Activated naive CD8-positive, alpha-beta T cell treated with anti-CD3 and anti-CD28 coated beads, Interleukin-2, amount 10 ng/mL, durations not matched to agents 7 days and 5 days (primary cell): ENCODE measurements at regions not wholly inside any gene's neighbourhood (a gene's known extent, or its start where the extent isn't known, plus 50 kb on each side); places are given as distances from the start of the nearest gene placed in this dataset.
"Not testable (repeated sequence)": the region's sequence is repeated elsewhere in the genome, so short reads cannot be mapped to it uniquely, and the experiment has no call there.

Experiments
- ATAC-seq: fragments of 150-1000 bp; cut with Tn5 transposase; one replicate; pipeline ENCODE4 v1.10.0; 2021; ENCODE audit warnings: low read depth, moderate library complexity
- POLR2A ChIA-PET: fragments of 350-600 bp; sonication (Branson Sonifier 250); formaldehyde crosslinking; loops from one replicate; lab custom pipeline; 2021; ENCODE audit warnings: antibody characterized with exemption; lab: Charles Lee
- DNase-seq: peaks from one replicate; pipeline ENCODE4 v3.0.0; 2021
- H3K27ac Mint-ChIP-seq: one replicate; pipeline ENCODE4 v1.8.0; 2022; ENCODE audit warnings: mild to moderate bottlenecking, mixed read lengths
- H3K27me3 Mint-ChIP-seq: one replicate; pipeline ENCODE4 v1.8.0; 2022; ENCODE audit warnings: mild to moderate bottlenecking, moderate library complexity, mixed read lengths
- H3K36me3 Mint-ChIP-seq: one replicate; pipeline ENCODE4 v1.8.0; 2021; ENCODE audit warnings: mild to moderate bottlenecking, mixed read lengths
- H3K4me1 Mint-ChIP-seq: one replicate; pipeline ENCODE4 v1.8.0; 2021; ENCODE audit warnings: mixed read lengths
- H3K4me3 Mint-ChIP-seq: one replicate; pipeline ENCODE4 v1.8.0; 2022; ENCODE audit warnings: mild to moderate bottlenecking, moderate library complexity, mixed read lengths
- H3K9me3 Mint-ChIP-seq: one replicate; pipeline ENCODE4 v1.8.0; 2021; ENCODE audit warnings: mixed read lengths

DNA sequence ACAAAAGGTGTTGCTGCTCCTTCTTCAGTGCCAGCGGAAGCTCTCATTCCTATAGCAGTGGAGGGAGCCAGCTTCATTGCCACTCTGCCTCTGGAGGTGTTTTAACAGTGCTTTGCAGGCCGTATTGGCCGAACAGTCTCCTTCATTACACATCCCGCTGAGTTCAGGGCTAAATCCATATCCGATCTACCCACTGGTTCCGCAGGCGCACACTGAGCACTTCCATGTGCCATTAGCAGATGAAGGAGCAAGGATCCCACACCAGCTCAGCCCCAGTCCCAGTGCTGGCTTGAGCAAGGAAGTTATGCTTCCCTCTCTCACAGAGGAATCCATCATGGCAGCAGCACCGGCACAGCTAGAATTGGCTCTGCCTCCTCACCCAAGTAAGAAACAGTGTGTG is 121.2 kb upstream of the IRX2 start:
- Mint-ChIP-seq H3K27ac (no peak overlapping the region), H3K36me3 (no peaks in the 10 kb centered on the region), H3K9me3 (peaks cover 1% of the 10 kb centered on the region), H3K27me3 (no peaks in the 10 kb centered on the region), H3K4me3 (no peak overlapping the region), H3K4me1 (no peaks in the 10 kb centered on the region)
- DNase-seq (no peak), ATAC-seq (no peak)
- POLR2A ChIA-PET = no interaction called here

DNA sequence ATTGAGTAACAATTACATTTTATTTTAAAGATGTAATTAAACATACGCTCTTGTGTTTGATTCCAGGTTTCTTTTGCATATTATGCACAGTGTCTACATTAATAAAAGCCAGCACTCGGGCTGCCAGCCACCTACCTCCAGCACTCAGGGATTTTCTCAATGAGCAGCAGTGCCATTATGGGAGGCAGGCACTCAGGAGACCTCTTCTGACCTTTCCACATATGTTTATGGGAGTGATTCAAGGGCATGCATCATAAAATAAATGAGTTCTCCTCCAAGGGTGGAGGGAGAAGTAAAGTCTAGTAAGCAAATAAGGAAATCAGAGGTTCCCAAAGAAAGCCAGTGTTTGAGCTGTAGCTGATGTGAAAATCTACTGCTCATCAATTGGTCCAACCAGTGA is 119.8 kb upstream of the IRX2 start:
- Mint-ChIP-seq H3K27me3 (no peaks in the 10 kb centered on the region), H3K4me3 (no peak overlapping the region), H3K9me3 (no peaks in the 10 kb centered on the region), H3K4me1 (no peaks in the 10 kb centered on the region), H3K36me3 (no peaks in the 10 kb centered on the region), H3K27ac (no peak overlapping the region)
- DNase-seq = no peak
- POLR2A ChIA-PET = no interaction called here
- no peak for ATAC-seq

DNA sequence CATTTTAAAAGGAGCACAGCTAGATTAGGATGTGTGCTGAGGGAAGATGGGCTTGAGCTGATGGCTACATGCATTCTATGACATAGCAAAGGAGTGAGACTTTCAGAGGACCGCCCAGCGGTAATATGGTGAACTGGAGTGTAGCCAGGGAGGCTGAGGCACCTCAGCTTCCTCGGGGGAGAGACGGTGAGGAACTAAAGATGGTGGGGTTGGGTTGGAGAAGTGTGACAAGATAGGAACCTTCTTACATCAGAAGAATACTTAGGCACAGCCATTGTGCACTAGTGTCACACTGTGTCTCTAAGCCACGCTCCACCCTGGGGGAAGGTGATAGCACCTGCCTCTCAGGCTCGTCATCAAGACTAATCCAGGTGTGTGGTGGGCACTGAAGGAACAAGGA is 118.0 kb upstream of the IRX2 start:
- Mint-ChIP-seq H3K27ac (no peak overlapping the region), H3K4me3 (no peak overlapping the region), H3K4me1 (no peaks in the 10 kb centered on the region), H3K9me3 (no peaks in the 10 kb centered on the region), H3K36me3 (no peaks in the 10 kb centered on the region), H3K27me3 (no peaks in the 10 kb centered on the region)
- DNase-seq (no peak), ATAC-seq (no peak)
- POLR2A ChIA-PET = no interaction called here

DNA sequence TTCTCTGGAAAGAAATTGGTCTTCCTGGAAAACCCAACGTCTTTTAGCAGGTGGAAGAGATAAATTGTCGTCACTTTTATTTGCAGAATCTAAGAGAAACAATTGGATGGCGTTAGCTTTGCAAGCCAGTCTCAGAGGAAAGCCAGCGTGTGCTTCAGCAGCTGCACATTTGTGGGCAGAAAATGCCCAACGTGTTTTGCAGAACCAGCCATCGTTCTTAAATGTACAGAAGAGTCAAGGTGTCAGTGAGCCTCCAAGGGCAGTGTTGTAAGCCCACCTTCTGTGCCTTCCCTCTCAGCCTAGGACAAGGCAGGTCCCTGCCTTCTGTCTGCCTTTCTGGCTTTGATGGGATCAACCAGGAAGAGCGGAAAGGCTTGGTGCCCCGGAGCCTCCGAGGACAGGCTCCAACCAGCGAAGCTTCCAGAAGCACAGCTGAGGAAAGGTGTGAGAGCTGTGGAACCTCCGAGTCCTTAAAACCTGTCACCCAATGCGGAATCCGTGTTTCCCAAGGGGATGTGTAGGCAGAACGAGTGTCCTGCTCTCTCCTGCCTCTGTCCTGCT is 116.0 kb upstream of the IRX2 start:
- Mint-ChIP-seq H3K36me3 (no peaks in the 10 kb centered on the region), H3K4me3 (no peak overlapping the region), H3K4me1 (no peaks in the 10 kb centered on the region), H3K27me3 (no peaks in the 10 kb centered on the region), H3K27ac (no peak overlapping the region), H3K9me3 (peaks cover 2% of the 10 kb centered on the region)
- no peak for ATAC-seq
- POLR2A ChIA-PET = no interaction called here
- DNase-seq = no peak

DNA sequence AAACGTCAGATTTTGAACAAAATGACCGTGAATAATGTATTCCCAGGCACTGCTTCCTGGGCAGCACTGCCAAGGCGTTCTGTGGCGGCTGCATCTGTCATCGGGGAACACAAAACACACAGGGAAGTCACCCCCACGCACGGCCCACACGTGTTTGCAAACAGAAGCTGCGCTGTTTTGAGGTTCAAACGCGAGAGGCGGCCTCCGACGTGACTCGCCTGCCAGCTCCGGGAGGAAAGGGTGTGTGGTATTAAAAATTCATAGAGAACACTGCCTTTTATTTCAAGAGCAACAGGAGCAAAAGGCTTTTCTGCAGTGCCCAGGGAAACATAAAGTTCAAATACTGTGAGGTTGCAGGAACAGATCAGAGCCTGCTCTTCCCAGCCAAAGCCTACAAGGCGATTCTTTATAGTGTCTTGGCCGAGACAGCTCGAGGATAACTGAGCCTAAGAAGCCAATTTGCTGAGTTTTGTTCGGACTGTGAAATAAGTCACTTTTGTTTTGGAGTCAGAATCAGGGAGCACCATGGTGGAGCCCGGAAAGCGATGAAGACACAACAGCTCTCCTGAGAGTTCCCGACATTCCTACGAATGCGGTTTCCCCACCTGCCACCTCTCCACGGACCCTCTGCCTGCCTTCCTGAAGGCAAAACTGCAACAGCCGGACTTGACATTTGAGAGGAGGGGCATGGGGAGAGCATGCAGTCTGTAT is 115.3 kb upstream of the IRX2 start:
- Mint-ChIP-seq H3K27ac (no peak overlapping the region), H3K4me1 (no peaks in the 10 kb centered on the region), H3K4me3 (no peak overlapping the region), H3K27me3 (no peaks in the 10 kb centered on the region), H3K9me3 (peaks cover 5% of the 10 kb centered on the region), H3K36me3 (no peaks in the 10 kb centered on the region)
- no peak for DNase-seq
- no peak for ATAC-seq
- POLR2A ChIA-PET = no interaction called here

DNA sequence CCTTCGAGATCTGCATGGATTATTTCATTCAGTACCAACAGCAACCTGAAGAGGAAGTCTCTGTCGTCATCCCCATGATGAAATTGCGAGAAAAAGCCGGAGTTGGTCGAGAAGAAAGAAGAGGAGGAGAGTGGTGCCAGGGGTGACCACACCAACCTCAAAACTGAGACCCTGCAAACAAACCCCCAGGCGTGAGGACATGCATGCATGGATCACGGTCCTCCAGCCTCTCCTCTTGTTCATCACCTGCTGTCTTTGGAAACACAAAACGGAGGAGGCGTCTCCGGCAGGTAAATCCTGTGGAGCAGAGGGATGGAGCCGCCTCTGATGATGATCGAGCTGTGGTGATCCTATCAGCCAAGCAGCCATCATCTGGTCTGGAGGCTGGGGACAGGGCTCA is 114.4 kb upstream of the IRX2 start:
- ATAC-seq (no peak), DNase-seq (no peak)
- no peak overlapping the region for H3K4me3 Mint-ChIP-seq
- peaks cover 5% of the 10 kb centered on the region for H3K9me3 Mint-ChIP-seq
- no peaks in the 10 kb centered on the region for H3K4me1 Mint-ChIP-seq
- no peak overlapping the region for H3K27ac Mint-ChIP-seq
- POLR2A ChIA-PET = no interaction called here
- H3K27me3 Mint-ChIP-seq = no peaks in the 10 kb centered on the region
- no peaks in the 10 kb centered on the region for H3K36me3 Mint-ChIP-seq

DNA sequence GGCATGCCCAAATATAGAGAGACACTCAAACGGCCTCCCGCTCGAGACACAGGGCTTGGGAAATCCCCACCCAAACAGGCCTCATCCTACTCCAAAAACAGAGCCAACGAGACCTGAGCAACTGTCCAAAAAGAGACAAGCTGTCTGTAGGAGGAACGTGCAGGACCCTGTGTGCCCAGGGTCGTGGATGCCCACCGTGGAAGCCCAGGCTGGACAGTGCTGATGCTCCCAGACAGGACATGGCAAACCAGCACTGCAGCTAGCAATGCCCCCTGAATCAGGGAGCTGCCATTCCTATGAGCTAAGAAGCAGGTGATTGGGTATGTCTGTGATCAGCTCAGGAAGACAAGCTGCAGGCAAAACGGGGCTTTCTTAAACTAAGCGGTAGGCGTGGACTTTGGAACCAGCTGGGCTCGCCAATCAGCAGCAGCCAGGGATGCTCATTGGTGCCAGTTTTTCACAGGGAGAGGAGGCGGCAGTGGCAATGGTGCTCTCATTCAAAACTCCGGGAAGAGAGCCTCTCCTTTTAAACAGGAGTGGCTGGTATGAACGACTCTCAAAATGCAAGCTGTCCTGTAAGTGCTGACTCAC is 113.1 kb upstream of the IRX2 start:
- POLR2A ChIA-PET = no interaction called here
- Mint-ChIP-seq H3K36me3 (no peaks in the 10 kb centered on the region), H3K27ac (no peak overlapping the region), H3K27me3 (no peaks in the 10 kb centered on the region), H3K4me3 (no peak overlapping the region), H3K4me1 (no peaks in the 10 kb centered on the region), H3K9me3 (peaks cover 5% of the 10 kb centered on the region)
- no peak for ATAC-seq
- no peak for DNase-seq

DNA sequence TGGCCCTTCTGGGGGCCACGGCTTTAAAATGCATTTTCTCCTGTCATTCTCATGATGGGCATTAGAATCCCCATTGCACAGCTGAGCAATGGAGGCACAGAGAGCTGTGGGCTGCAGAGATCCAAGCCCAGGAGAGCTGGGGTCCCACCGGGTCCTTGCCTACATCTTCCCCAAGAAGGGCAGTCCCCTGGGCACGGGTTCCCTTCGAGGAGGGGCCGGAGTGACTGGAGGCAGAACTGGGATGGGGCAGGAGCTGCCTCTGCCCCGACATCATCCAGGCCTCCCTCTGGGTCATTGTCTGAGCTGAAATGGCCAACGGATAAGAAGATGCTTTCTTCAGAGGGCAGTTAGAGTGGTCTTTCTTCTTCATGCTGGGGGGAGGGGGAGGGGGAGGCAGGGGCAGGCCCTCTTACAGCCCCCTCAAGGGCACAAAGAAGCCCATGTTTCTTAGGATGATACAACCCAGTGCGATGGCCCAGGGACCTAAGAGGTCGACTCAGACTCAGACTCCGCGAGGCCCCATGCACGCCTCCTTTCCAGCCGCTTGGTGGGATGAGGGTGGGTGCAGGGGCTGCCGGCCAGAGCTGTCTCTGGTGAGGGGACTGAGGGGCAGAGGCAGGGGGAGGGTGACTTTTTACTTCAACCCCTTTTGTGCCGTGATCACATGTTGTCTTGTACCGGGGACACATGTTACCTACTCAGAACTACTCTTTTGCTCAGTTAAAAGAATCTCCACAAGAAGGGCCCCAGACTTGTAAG is 112.4 kb upstream of the IRX2 start:
- H3K27me3 Mint-ChIP-seq = no peaks in the 10 kb centered on the region
- H3K36me3 Mint-ChIP-seq = no peaks in the 10 kb centered on the region
- H3K27ac Mint-ChIP-seq = no peak overlapping the region
- no peak overlapping the region for H3K4me3 Mint-ChIP-seq
- ATAC-seq (no peak), DNase-seq (no peak)
- peaks cover 5% of the 10 kb centered on the region for H3K9me3 Mint-ChIP-seq
- POLR2A ChIA-PET = no interaction called here
- H3K4me1 Mint-ChIP-seq = no peaks in the 10 kb centered on the region

DNA sequence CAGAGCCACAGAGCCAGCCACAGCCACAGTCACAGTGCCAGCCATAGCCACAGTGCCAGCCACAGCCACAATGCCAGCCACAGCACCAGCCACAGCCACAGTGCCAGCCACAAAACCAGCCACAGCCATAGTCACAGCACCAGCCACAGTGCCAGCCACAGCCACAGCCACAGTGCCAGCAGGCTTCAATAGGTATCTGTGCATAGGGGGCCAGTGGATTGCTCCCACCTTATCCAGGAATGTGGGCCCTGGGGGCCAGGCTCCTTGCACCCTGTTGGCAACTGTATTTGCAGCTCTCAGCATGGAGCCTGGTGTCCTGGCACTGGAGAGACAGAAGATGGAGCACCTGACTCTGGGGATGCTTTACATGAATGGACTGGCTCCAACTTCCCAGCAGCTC is 111.7 kb upstream of the IRX2 start:
- Mint-ChIP-seq H3K4me3 (no peak overlapping the region), H3K27ac (no peak overlapping the region), H3K27me3 (no peaks in the 10 kb centered on the region), H3K9me3 (peaks cover 5% of the 10 kb centered on the region), H3K36me3 (no peaks in the 10 kb centered on the region), H3K4me1 (no peaks in the 10 kb centered on the region)
- DNase-seq = no peak
- POLR2A ChIA-PET = no interaction called here
- no peak for ATAC-seq

DNA sequence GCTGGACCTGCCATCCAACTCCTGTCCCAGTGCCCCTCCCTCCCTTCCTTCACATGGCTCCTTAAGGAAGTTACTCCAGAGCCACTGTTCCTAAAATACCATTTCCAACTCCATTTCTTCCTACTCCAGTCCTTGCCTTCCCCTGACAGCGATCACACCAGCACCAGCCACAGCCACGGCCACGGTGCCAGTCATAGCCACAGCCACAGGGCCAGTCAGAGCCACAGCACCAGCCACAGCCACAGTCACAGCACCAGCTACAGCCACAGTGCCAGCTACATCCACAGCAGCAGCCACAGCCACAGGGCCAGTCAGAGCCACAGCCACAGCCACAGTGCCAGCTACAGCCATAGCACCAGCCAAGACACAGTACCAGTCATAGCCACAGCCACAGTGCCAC is 110.7 kb upstream of the IRX2 start:
- H3K4me1 Mint-ChIP-seq, H3K4me3 Mint-ChIP-seq, H3K27ac Mint-ChIP-seq, DNase-seq, H3K9me3 Mint-ChIP-seq, H3K36me3 Mint-ChIP-seq, ATAC-seq, POLR2A ChIA-PET, H3K27me3 Mint-ChIP-seq: not testable (repeated sequence)

DNA sequence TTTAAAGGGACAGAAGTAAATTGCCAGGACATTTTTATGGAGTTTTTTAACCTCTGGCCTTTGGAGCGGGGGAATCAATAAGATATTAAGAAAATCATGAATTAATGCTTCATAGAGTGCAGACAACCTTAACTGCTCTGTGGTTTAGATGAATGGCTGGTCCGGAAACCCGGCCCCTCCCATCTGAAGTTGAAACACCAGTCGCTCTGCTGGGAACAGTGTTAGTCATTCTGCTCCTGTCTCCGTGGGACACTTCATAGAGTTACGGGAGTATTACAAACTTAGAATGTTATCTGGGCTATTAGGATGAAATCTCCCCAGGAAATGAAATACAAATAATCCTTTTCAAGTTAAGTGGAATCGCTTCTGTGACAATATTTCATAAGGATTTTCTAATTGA is 110.1 kb upstream of the IRX2 start:
- no peak overlapping the region for H3K4me3 Mint-ChIP-seq
- H3K27ac Mint-ChIP-seq = no peak overlapping the region
- no peaks in the 10 kb centered on the region for H3K4me1 Mint-ChIP-seq
- H3K36me3 Mint-ChIP-seq = no peaks in the 10 kb centered on the region
- H3K9me3 Mint-ChIP-seq = peaks cover 5% of the 10 kb centered on the region
- no peak for ATAC-seq
- DNase-seq = no peak
- POLR2A ChIA-PET = no interaction called here
- H3K27me3 Mint-ChIP-seq = no peaks in the 10 kb centered on the region

DNA sequence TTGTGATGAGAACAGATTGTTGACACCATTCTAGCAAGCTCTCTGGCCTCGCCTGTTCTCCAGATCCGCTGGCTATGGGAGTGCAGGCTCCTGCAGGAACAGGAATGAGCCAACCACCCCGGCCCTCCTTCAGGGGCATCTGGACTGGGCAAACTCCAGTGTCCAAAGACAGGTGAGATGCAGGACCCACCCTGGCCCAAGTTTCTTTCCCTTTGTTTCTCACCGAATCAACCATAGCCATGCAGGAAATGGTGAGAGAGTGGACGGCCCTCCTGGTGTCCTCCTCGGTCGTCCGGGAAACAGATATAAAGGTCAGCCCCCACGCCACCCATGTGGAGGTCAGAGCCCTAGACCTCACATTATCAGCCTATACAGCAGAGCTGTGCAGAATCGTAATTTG is 108.6 kb upstream of the IRX2 start:
- H3K27ac Mint-ChIP-seq = no peak overlapping the region
- peaks cover 5% of the 10 kb centered on the region for H3K9me3 Mint-ChIP-seq
- no peak overlapping the region for H3K4me3 Mint-ChIP-seq
- H3K27me3 Mint-ChIP-seq = no peaks in the 10 kb centered on the region
- H3K36me3 Mint-ChIP-seq = no peaks in the 10 kb centered on the region
- DNase-seq (no peak), ATAC-seq (no peak)
- no peaks in the 10 kb centered on the region for H3K4me1 Mint-ChIP-seq
- POLR2A ChIA-PET = no interaction called here

DNA sequence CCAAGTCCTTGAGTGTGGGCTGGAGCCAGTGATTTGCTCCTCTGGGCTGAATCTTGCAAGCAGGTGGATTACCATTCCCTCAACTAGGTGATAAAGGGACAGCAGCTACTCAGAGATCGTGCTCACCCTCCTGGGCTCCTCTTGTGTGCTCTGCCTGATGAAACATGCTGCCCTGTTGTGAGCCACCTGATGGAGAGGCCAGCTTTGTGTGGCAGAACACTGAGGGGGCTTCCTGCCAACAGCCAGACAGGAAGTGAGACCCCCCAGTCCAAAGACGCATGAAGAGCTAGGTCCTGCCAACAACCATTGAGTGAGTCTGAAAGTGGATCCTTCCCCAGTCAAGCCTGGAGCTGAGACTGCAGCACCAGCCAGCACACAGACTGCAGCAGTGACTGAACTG is 106.4 kb upstream of the IRX2 start:
- DNase-seq = no peak
- peaks cover 4% of the 10 kb centered on the region for H3K9me3 Mint-ChIP-seq

DNA sequence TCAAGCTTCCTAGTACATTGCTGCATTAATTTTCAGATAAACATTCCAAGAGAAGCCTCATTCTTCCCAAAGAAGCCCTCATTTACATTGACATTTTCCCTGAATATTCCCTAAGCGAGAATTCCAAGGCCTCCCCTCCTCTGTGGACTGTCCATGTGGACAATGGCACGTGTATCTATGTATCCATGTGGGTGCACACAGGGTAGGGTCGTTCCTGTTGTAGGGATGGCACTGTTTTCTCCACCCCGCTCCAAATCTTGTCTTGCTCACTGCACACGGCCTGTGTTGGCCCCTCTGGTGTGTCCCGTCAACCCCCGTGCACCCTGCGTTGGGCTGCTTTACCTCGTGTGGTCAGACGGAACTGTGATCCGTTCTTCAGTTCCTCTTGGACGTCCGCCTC is 104.7 kb upstream of the IRX2 start:
- no peaks in the 10 kb centered on the region for H3K9me3 Mint-ChIP-seq
- H3K4me3 Mint-ChIP-seq = no peak overlapping the region
- POLR2A ChIA-PET = no interaction called here
- no peaks in the 10 kb centered on the region for H3K4me1 Mint-ChIP-seq
- H3K27ac Mint-ChIP-seq = no peak overlapping the region
- no peaks in the 10 kb centered on the region for H3K27me3 Mint-ChIP-seq
- DNase-seq (no peak), ATAC-seq (no peak)
- no peaks in the 10 kb centered on the region for H3K36me3 Mint-ChIP-seq

More for the DNA sequence above, 106.4 kb upstream of the IRX2 start:
- ATAC-seq = no peak
- Mint-ChIP-seq H3K27me3 (no peaks in the 10 kb centered on the region), H3K4me3 (no peak overlapping the region), H3K4me1 (no peaks in the 10 kb centered on the region), H3K36me3 (no peaks in the 10 kb centered on the region), H3K27ac (no peak overlapping the region)
- POLR2A ChIA-PET = no interaction called here
